ENCODE measurements at regions not wholly inside any gene's neighbourhood (a gene's known extent, or its start where the extent isn't known, plus 50 kb on each side); places are given as distances from the start of the nearest gene placed in this dataset.
"Not testable (repeated sequence)": the region's sequence is repeated elsewhere in the genome, so short reads cannot be mapped to it uniquely, and the experiment has no call there.

DNA sequence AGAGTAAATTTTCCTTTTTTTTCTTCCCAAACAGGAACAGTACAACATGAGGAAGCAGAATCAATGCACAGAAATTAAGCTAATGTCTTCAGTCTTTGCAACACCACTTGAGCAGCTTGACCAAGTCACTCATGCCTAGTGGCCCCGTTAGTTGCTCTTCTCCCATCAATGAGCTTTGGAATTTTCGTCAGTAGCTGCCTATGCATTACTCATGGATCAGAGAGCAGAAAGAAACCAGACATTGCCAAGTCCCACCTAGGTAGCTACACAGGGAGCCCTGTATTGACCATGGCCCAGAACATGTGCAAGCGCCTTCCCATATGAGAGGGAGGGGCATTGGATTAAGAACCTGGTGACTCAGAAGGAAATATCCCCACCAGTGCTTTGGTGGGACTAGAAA, 208.9 kb downstream of the RTP5 start:
- H3K36me3 Mint-ChIP-seq (ENCODE audit: insufficient read depth in 1 of 3, low read depth in 3 of 3); H2BK20ac ChIP-seq (ENCODE audit: low read depth, low read length, poor library complexity, severe bottlenecking); H3T11ph ChIP-seq (ENCODE audit: low read length); H4K91ac ChIP-seq (ENCODE audit: insufficient read length, low read depth, low read length); H3K27me3 ChIP-seq (ENCODE audit: insufficient read depth, low read length); H2BK12ac ChIP-seq (ENCODE audit: insufficient read length, low read depth, low read length); H3K4me3 Mint-ChIP-seq; H3K79me1 ChIP-seq (ENCODE audit: insufficient read depth, low read depth, low read length, poor library complexity, severe bottlenecking); H3K4me2 ChIP-seq (ENCODE audit: insufficient read depth, insufficient read length, low read length); H3K4ac ChIP-seq (ENCODE audit: low read depth, low read length); H2BK15ac ChIP-seq (ENCODE audit: low read depth, low read length); H3K9ac ChIP-seq (ENCODE audit: extremely low read depth, insufficient read length, low read length); H4K8ac ChIP-seq (replicated peaks; ENCODE audit: insufficient read length, low read depth, low read length); H2AK5ac ChIP-seq (ENCODE audit: insufficient read length, low read length); H2BK120ac ChIP-seq (ENCODE audit: low read depth, low read length, poor library complexity, severe bottlenecking); DNase-seq; H3K79me2 ChIP-seq (ENCODE audit: insufficient read depth, low read length); H3K27ac ChIP-seq (ENCODE audit: insufficient read length, low read depth, low read length); H3K18ac ChIP-seq (ENCODE audit: insufficient read length, low read depth, low read length); H3K23ac ChIP-seq (ENCODE audit: insufficient read length, low read depth, low read length); H3K14ac ChIP-seq (ENCODE audit: insufficient read depth, low read length); H2BK5ac ChIP-seq (ENCODE audit: insufficient read length, low read length); H4K20me1 ChIP-seq (ENCODE audit: control insufficient read depth, insufficient read depth, insufficient read length); H3K9me3 Mint-ChIP-seq; H3K4me1 ChIP-seq (ENCODE audit: insufficient read depth, low read length); H4K5ac ChIP-seq (ENCODE audit: insufficient read length, low read depth, low read length); H3K27ac Mint-ChIP-seq; H3K56ac ChIP-seq (ENCODE audit: insufficient read length, low read depth, low read length); H3K9me3 ChIP-seq (ENCODE audit: control insufficient read depth, low read depth, low read length); H3K23me2 ChIP-seq (ENCODE audit: insufficient read length, low read depth, low read length, poor library complexity, severe bottlenecking); H2AFZ ChIP-seq (ENCODE audit: low read length): not testable (repeated sequence)
- Mint-ChIP-seq H3K27me3 (ENCODE audit: low read depth) (peaks cover 57% of the 10 kb centered on the region), H3K4me1 (peaks cover 16 to 17% of the 10 kb centered on the region in 2 experiments)
- no CpG with 5 or more reads among the region's 3 CpGs for WGBS (ENCODE audit: extremely low coverage, insufficient read length, low lambda C conversion rate)

DNA sequence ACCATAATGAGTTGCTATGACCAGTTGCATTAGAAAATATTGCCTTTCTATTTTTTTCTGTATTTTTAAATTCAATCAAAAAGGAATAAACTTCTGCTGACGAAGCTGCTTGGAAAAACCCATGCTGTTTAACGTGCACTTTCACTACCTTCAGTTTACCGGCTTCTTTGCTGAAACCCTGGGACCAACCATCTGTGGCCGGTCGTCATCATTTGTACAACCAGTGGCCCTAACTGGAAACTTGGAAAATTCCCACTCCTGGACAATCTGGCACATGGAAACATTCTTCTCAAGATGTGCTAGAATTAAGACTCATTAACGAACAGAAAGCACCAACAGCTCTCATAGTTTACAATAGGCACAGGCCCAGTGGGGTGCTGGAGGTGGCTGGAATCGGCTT, 210.3 kb downstream of the RTP5 start:
- H2BK12ac ChIP-seq (ENCODE audit: insufficient read length, low read depth, low read length); H3K14ac ChIP-seq (ENCODE audit: insufficient read depth, low read length); H3K79me2 ChIP-seq (ENCODE audit: insufficient read depth, low read length); H3K4me3 Mint-ChIP-seq; H3K9me3 ChIP-seq (ENCODE audit: control insufficient read depth, low read depth, low read length); H3K4ac ChIP-seq (ENCODE audit: low read depth, low read length); H4K91ac ChIP-seq (ENCODE audit: insufficient read length, low read depth, low read length); H4K5ac ChIP-seq (ENCODE audit: insufficient read length, low read depth, low read length); H3K18ac ChIP-seq (ENCODE audit: insufficient read length, low read depth, low read length); H3K27ac Mint-ChIP-seq; H3K4me2 ChIP-seq (ENCODE audit: insufficient read depth, insufficient read length, low read length); H2BK5ac ChIP-seq (ENCODE audit: insufficient read length, low read length); H3K23me2 ChIP-seq (ENCODE audit: insufficient read length, low read depth, low read length, poor library complexity, severe bottlenecking); H3K36me3 Mint-ChIP-seq (ENCODE audit: insufficient read depth in 1 of 3, low read depth in 3 of 3); H4K8ac ChIP-seq (replicated peaks; ENCODE audit: insufficient read length, low read depth, low read length); H3K56ac ChIP-seq (ENCODE audit: insufficient read length, low read depth, low read length); H3K9ac ChIP-seq (ENCODE audit: extremely low read depth, insufficient read length, low read length); H4K20me1 ChIP-seq (ENCODE audit: control insufficient read depth, insufficient read depth, insufficient read length); H2BK120ac ChIP-seq (ENCODE audit: low read depth, low read length, poor library complexity, severe bottlenecking); H2BK20ac ChIP-seq (ENCODE audit: low read depth, low read length, poor library complexity, severe bottlenecking); H3K79me1 ChIP-seq (ENCODE audit: insufficient read depth, low read depth, low read length, poor library complexity, severe bottlenecking); H3K27me3 ChIP-seq (ENCODE audit: insufficient read depth, low read length); H3K9me3 Mint-ChIP-seq; H2AK5ac ChIP-seq (ENCODE audit: insufficient read length, low read length); H2BK15ac ChIP-seq (ENCODE audit: low read depth, low read length); H3K4me1 ChIP-seq (ENCODE audit: insufficient read depth, low read length); H2AFZ ChIP-seq (ENCODE audit: low read length); H3K23ac ChIP-seq (ENCODE audit: insufficient read length, low read depth, low read length); H3K27ac ChIP-seq (ENCODE audit: insufficient read length, low read depth, low read length); DNase-seq; H3T11ph ChIP-seq (ENCODE audit: low read length): not testable (repeated sequence)
- H3K27me3 Mint-ChIP-seq (ENCODE audit: low read depth): peaks cover 64% of the 10 kb centered on the region
- no CpG with 5 or more reads among the region's 7 CpGs for WGBS (ENCODE audit: extremely low coverage, insufficient read length, low lambda C conversion rate)
- H3K4me1 Mint-ChIP-seq: peaks cover 16 to 17% of the 10 kb centered on the region in 2 experiments
